Fibroblast of mammary gland (primary cell): ENCODE measurements at regions not wholly inside any gene's neighbourhood (a gene's known extent, or its start where the extent isn't known, plus 50 kb on each side); places are given as distances from the start of the nearest gene placed in this dataset.
"Not testable (repeated sequence)": the region's sequence is repeated elsewhere in the genome, so short reads cannot be mapped to it uniquely, and the experiment has no call there.

Experiments used
- DNase-seq: peaks from one replicate; pipeline ENCODE4 v3.0.0-alpha.2; 2010; ENCODE audit warnings: low read depth
- H3K4me3 ChIP-seq: 2 replicates; pipeline ENCODE4 v1.5.1; 2011; ENCODE audit warnings: low read depth, mild to moderate bottlenecking, low read length, moderate library complexity; ENCODE audit not compliant: control insufficient read depth
- CTCF ChIP-seq: conservative IDR thresholded peaks from 2 replicates; pipeline ENCODE4 v1.5.1; 2011; ENCODE audit warnings: low read depth, low read length, inconsistent platforms; ENCODE audit not compliant: control insufficient read depth, insufficient read depth

GRCh38 chr3:153921826-153922225 is 199.4 kb upstream of the ARHGEF26 start:
- no peak for DNase-seq
- no peak for TF ChIP-seq CTCF
- H3K4me3 ChIP-seq = no peak overlapping the region

GRCh38 chr3:153925841-153926514 is 195.2 kb upstream of the ARHGEF26 start:
- no peak for TF ChIP-seq CTCF
- DNase-seq = peak; percentile 83
- H3K4me3 ChIP-seq = no peak overlapping the region

- peak; percentile 41 for TF ChIP-seq CTCF
- DNase-seq = peak; percentile 95
- H3K4me3 ChIP-seq = no peak overlapping the region
Measured at GRCh38 chr3:153927107-153927506, 194.1 kb upstream of the ARHGEF26 start.

GRCh38 chr3:153928851-153929250 is 192.3 kb upstream of the ARHGEF26 start:
- DNase-seq = no peak
- no peak for TF ChIP-seq CTCF
- H3K4me3 ChIP-seq = no peak overlapping the region

GRCh38 chr3:153933481-153933880 is 187.7 kb upstream of the ARHGEF26 start:
- not testable (repeated sequence) for H3K4me3 ChIP-seq, DNase-seq

GRCh38 chr3:153944084-153944483 is 177.1 kb upstream of the ARHGEF26 start:
- no peak for TF ChIP-seq CTCF
- no peak overlapping the region for H3K4me3 ChIP-seq
- DNase-seq = peak; percentile 19

GRCh38 chr3:153951276-153951675 is 169.9 kb upstream of the ARHGEF26 start:
- TF ChIP-seq CTCF = no peak
- no peak for DNase-seq
- H3K4me3 ChIP-seq = no peak overlapping the region
